Activated CD8-positive, alpha-beta memory T cell treated with anti-CD3 and anti-CD28 coated beads, Interleukin-2, amount 50 U/mL, for 1 hour (primary cell): ENCODE measurements at regions not wholly inside any gene's neighbourhood (a gene's known extent, or its start where the extent isn't known, plus 50 kb on each side); places are given as distances from the start of the nearest gene placed in this dataset.
"Not testable (repeated sequence)": the region's sequence is repeated elsewhere in the genome, so short reads cannot be mapped to it uniquely, and the experiment has no call there.

Experiments used
- DNase-seq: peaks from one replicate; pipeline ENCODE4 v3.0.0-alpha.2; 2020; ENCODE audit errors: extremely low read depth

DNA sequence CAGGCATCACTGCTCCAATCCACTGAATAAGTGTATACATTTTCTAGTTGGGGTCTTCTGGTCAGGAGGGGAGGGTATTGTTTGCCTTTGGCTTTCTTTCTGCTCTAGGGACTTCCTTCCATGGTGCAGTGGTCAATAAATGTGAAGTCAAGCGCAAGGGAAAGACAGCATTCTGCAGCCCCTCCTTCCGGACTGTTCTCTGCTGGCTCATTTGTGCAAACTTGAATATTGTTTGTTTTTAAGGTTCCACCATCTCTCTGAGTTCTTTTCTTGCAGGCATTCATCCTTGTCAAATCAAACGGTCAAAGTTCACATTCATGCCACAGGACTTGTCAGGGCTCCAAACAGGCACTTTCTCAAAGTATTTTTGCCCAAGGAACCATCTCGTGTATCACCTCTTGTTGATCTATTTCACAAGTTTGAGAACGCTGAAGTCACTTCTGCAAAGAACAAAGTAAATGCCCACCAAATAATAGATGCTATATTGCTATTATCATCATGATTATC, 205.6 kb upstream of the KAZN start:
- DNase-seq, result no peak

- no peak for DNase-seq
These were observed 202.4 kb upstream of the KAZN start for GRCh38 chr1:14396100-14396499.

- DNase-seq, result no peak
These were observed 194.4 kb upstream of the KAZN start for GRCh38 chr1:14403961-14404645.

DNA sequence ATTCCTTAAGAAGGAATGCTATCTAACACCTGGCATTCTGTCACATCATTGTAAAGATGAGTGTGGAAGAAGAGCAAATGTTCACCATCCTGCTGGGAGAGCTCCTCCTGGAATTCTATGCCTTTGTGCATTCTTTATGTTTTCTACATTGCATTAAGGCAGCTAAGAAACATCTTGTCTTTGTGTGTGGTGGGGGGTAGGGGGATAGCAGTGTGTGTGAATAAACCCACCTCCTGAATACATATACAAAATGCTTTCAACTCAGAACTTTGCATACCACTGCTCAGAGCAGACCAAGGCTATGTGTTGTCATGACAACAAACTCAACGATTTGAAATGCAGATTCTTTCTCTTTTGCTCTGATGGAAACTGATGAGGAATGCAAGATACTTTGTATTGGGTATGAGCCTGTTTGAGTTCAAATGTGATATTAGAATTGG, 193.6 kb upstream of the KAZN start:
- DNase-seq, result no peak

- DNase-seq, result no peak
These were observed 186.2 kb upstream of the KAZN start for GRCh38 chr1:14412235-14412634.

DNA sequence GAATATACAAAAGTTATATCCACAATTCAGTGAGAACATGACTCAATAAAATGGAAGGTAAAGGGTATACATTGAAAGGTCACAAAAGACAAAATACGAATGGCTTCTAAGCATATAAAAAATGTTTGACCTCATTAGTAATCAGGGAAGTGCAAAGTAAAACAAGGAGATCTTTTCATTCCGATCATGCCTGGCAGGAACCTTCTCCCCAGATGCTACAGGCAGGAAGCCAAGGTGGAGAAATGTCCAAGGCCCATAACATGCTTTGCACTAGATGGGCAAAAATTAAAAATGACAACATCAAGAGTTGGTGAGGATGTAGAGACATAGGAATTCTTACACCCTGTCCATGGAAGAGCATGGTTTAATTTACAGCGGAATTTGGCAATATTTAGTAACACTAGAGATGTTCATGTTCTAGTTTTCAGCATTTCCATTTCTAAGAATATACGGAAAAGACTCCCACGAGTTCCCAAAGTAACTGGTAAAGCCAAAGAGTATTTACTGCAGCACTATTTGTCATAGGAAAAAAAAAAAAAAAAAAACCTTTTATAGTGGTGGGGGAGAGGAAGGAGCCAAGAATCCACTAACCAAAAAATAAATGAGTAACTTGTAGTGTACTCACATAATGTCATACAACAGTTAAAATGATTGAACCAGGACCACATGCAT, 184.5 kb upstream of the KAZN start:
- DNase-seq, result no peak

DNA sequence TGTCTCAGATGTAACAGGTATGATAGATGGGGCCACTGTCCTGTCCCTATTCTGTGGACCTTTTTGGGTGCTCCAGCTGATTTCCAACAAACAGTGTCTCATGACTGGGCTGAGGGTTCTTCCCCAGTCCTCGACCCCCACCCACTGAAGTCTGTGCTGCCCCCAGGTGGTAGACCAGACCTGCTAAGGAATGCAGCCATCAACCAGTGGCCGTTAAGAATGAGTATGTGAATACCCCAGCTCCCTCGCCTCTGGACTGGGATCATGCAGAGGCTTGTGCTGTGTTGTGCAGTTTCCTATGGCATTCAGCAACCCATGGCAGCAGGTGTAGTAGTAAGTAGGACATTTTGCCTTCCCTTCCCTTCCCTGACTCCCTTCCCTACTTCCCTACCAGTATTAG, 183.1 kb upstream of the KAZN start:
- no peak for DNase-seq

GRCh38 chr1:14419778-14420218, 178.7 kb upstream of the KAZN start:
- not testable (repeated sequence) for DNase-seq

DNA sequence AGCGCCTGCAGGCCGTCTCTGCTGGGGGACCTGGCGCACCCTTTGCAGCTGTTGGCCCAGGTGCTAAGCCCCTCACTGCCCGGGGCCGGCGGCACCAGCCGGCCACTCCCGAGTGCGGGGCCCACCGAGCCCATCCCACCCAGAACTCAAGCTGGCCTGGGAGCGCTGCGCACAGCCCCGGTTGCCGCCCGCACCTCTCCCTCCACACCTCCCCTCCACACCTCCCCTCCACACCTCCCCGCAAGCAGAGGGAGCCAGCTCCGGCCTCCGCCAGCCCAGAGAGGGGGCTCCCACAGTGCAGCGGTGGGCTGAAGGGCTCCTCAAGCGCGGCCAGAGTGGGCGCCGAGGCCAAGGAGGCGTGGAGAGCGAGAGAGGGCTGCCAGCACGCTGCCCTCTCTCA, 177.8 kb upstream of the KAZN start:
- no peak for DNase-seq

DNA sequence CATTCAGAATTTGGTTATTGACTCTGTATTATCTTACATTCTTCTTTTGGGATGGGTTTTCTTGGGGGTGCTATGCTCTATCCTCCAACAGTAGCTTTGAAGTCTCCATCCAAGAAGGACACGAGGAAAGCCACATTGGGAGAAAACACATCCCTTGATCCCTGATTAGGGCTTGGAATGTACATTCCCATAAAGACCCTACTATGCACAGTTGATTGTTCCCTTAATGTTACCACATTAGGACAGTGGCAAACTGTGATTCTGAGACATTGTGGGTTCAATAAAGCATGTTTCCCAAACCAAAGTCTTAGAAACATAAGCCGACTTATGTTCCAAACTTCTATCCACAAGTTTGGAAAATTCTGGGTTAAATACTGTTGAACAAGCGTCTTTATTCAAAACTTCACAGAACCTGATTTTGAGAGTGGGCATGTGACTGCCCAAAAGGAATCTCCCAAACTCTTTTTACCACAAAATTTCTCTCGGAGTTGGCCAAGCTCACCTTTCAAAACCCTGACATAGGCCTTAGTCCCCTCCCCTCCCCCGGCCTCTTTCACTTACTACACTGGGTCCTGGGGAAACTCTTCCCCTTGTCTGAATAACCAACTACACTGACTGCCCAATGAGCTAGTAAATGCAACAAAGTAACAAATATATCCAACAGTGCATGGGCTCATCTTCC, 177.0 kb upstream of the KAZN start:
- no peak for DNase-seq

- DNase-seq, result no peak
These were observed 176.4 kb upstream of the KAZN start for GRCh38 chr1:14421977-14422609.

GRCh38 chr1:14424325-14425002, 174.0 kb upstream of the KAZN start:
- DNase-seq, result no peak

DNA sequence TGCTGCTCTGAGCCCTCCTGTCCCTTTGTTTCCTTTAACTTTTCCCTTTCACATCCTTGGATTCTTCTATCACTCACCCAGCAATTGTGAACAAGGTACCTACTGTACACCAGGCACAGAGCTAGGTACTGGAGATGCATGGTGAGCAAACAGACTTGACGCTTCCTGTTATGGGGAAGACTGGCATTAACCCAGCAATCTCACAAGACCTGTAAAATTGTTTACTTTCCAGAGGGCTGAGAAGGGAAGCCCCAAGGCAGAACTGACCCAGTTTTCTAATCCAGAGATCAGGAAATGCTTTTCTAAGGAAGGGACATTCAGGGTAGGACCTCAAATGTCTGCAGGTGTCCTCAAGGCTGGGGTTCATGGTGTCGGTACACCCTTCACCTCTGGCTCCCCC, 171.6 kb upstream of the KAZN start:
- no peak for DNase-seq

DNA sequence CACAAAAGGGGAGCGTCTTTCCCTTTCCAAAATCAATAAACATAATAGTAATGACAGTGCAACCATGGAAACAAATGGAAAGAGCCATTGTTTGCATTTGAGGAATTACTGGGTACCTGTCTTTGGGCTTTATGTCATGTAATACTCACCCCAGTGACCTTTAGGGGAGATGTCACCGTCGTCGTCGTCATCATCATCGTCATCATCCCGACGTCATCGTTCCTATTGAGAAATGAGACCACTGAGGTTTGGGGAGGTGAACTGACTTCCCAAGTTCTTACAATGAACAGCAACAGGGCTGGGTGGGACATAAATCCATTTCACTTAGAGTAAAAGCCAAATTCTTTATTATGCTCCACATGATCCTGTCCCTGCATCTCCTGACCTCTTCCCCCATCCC, 168.9 kb upstream of the KAZN start:
- no peak for DNase-seq

DNA sequence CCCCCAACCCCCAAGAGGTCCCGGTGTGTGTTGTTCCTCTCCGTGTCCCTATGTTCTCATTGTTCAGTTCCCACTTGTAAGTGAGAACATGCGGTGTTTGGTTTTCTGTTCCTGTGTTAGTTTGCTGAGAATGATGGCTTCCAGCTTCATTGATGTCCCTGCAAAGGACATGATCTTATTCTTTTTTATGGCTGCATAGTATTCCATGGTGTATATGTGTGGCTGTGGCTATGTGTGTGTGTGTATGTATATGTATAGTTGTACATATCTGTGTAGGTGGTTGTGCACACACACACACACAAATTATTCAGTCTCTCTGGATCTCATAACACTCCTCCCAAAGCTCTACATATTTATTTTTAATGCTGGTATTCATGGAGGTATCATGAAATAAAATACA, 165.8 kb upstream of the KAZN start:
- not testable (repeated sequence) for DNase-seq

GRCh38 chr1:14435368-14436023, 163.0 kb upstream of the KAZN start:
- no peak for DNase-seq

- DNase-seq, result no peak
These were observed 161.0 kb upstream of the KAZN start for GRCh38 chr1:14437417-14437918.

DNA sequence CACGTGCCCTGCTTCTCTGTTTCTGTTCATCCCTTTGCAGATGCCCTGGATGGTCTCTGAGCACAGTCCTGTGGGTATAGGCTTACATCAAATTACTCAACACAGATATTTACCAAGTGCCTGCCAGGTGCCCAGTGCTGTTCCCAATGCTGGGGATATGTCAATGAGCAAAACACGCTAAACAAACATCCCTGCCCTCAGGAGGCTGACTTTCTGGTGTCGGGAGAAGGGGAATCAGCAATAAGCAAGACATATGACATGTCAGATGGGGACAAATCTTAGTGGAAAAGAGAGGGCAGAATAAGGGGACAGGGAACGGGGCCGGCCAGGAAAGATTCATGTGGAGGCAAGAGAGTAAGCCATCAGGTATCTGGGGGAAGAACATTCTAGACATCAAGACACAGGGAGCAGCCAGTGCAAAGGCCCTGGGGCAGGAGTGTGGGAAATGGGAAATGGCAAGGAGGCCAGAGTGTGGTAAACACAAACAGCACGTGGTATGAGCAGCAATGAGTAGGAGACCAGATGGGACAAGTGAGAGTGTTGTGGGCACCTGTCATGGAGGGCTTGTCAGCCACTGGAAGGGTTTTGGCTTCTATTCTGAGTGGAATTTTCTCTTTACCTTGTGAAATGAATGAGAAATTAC, 160.2 kb upstream of the KAZN start:
- DNase-seq, result no peak

DNA sequence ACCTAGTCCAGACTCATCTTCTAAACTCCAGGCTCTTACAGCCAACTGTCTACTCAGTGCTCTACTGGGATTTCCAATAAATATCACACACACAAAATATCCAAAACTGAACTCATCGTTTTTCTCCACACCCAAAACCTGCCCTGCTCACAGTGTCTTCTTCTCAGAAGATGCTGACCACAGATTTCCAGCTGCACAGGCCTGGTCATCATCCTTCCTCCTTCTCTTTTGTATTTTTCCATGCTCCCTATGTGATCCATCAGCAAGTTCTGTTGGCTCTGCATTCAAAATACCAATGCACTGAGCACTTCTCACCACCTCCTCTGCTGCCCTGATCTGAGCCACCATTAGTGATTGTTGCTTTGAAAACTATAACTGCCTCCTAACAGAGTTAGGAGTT, 159.5 kb upstream of the KAZN start:
- DNase-seq, result no peak

DNA sequence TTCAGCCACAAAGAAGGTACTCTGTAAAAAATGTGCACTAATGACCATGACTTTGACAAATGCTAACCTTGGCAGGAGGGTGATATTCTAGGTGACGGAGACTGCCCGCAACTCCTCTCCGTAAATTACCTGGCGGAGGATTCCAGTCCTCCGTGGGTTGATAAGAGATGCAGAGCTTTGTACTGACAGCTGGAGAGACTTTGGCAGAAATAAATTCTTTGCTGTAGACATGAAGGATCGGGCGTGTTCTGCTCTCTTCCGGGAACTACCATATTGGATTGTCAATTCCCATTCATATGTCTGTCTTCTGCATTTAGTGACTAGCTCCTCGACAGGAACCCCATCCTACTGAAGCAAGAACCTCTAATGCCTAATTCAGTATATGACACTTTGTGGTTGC, 158.3 kb upstream of the KAZN start:
- no peak for DNase-seq

DNA sequence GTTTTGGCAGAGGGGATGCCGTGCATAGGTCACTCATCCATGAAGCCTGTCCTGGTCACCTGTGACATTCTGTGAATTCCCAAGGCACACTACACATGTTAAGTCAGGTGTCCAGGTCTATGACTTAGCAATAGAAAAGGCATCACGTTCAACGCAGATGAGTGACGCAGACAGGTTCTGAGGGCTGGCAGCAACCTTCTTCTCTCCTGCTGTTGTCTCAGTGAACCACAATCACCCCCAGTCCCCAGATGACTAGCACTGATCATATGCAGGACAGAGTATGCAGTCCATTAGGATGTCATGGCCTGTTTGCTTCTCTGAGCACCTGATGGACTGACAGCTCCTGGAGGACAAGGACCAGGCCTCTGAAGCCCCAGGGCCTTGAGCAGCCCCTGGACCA, 157.8 kb upstream of the KAZN start:
- DNase-seq, result no peak
